GM19035 (cell line): ENCODE measurements at regions not wholly inside any gene's neighbourhood (a gene's known extent, or its start where the extent isn't known, plus 50 kb on each side); places are given as distances from the start of the nearest gene placed in this dataset.
"Not testable (repeated sequence)": the region's sequence is repeated elsewhere in the genome, so short reads cannot be mapped to it uniquely, and the experiment has no call there.

Experiments used
- ATAC-seq: cut with Tn5 transposase; IDR thresholded peaks from one replicate; pipeline ENCODE4 v1.9.1; 2021; ENCODE audit not compliant: unreplicated experiment

DNA sequence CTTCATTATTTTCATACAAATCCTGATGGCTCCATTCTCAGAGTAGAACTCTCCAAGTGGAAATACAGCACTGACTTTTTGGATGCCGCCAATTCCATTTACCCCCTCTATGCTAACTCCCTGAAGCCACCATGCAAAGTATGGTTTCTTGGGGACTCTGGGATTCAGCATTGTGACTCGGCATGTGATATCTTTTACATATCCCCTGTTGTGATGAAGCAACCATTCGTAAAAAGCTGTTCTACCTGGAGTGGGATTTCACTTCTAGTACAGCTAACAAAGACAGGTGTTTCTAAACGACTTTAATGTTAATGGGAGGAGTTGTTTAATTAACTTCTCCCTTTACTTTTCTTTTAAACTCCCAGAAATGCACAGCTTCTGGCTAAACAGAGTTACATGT, 533.5 kb downstream of the RBFOX1 start:
- no peak for ATAC-seq

DNA sequence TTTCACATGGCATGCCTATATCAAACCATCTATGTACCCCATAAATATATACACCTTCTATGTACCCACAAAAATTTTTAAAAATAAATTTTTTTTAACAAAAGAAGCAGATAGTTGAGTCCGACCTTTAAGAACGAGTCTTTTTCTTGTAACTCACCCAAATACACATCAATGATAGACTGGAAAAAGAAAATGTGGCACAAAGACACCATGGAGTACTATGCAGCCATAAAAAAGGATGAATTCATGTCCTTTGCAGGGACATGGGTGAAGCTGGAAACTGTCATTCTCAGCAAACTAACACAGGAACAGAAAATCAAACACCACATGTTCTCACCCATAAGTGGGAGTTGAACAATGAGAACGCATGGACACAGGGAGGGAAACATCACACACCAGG, 532.7 kb downstream of the RBFOX1 start:
- ATAC-seq, result not testable (repeated sequence)

DNA sequence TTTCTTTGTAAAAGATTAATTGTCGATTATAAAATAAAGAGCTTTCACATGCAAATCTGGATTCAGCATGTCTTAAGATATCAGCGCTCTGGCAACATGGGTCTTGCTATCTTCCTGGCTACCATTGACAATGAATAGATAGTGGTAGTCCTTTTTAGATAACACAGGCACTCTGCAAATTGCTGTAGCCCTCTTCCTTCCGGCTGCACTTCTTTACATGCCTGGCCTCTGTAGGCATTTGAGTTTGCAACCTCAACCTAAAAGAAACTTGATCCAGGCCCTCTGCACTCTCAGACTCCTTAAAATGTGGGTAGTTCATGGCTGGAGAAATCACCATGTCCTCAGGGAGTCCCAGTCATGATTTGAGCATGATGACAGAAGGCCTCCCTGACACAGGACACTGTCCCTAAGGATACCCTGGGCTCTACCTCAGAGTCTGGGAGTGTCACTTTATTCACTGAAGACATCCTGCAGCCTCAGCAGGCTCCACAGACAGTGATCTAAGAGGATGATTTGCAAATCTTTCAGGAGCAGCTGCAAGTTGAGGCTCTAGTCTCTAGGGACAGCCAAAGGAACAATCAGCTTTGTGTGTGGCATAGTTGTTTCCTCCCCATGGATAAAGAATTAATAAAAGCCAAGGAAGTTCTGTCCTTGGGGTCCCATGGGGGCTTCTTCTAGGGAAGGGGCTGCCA, 529.4 kb downstream of the RBFOX1 start:
- ATAC-seq, result no peak

DNA sequence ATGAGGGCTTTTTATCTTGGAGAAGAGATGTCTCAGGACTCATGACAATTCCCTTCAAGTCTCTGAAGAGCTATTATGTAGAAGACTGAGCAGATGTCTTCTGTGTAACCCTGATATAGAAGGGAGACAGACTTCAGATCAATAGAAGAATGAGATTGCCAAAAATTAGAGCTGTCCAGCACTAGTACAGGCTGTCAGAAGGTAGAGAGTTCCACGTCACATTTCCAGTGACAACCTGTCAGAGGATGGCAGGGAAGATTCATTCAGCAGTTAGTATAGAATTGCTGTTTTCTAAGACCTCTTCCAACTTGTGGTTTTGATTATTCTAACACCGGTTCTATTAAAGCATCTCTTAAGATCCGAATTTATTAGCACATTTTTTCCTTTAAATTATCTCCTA, 520.6 kb downstream of the RBFOX1 start:
- ATAC-seq, result no peak

DNA sequence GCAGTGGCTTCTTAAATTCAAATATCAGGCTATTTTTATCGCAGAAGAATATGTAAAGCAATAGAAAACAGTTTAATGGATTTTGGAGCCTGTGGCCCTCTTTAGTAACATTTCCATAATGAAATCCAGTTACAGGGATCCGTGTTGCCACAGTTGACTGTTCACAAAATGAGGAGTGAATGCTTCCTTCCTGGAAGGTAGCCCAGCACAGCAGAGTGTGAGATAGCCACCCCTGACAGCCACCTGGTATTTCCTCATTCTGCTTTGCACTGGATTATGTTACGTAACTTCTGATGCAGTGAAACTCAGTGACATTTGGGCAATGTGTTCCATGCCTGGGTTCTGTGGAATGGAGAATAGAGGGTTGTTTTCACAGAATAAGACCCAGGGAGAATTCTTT, 517.2 kb downstream of the RBFOX1 start:
- no peak for ATAC-seq

DNA sequence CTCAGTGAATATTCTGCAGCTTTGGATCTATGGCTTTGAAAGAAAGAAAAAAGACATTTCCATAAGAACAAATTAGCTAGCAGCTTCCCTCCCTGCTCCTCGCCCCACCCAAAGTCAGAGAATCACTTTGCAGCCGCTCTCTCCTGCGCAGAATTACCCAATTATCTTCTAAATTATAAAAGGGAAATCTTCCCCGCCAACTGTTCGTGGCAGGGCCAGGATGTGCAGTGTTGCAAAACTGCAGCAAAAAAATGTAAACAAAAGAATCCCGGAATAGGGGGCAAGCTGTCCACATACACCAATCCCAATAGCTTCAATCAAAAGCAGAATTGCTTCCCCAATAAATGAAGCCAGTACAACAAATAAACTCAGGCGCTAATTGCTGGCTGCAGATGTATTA, 510.6 kb downstream of the RBFOX1 start:
- ATAC-seq, result no peak

DNA sequence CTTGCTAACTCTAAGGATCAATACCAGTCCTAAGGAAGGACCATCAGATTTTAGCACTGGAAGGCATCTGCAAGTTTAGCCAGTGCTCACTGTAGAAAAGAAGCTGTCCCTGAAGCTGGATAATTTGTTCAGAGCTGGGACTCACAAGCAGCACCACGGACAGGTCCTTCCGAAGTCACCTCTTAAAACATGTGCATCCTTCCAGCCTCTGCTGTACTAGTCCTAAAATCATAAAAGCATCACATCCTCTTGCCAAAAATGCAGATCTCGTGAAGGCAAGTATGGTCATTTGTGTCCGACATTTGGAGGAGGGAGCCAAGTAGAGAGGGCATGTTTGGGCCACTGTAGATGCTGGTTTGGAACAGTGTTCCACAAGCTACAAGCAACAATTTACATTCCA, 506.9 kb downstream of the RBFOX1 start:
- ATAC-seq, result no peak

DNA sequence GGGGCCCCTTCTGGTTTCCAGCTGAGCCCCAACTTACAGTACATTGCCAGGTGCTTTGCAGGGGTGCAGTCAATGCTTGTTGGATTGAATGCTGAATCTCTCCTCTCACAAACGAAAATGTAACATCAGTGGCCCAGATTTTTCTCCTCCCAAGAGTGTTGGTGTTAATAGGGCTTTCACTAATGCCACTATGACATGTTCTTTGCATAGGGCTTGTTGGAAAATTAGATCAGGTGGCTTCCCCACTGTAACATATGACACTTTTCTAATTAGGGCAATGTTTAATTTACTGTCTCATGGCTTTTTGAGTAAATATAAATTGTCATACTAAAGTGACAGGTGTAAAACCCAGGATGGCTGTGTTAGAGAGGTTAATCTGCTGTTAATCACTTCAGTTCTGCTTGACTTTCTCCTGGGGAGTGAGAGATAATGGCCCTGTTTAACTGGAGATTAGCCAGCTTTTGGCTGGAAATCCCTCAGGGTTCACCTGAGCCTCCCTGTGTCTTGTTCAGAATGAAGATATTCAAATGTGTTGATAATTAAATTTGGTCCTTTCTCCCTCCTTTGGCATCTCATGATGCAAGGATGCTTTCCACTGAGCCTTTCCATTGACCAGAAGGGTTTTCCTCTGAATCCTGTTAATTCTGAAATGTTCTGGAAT, 502.3 kb downstream of the RBFOX1 start:
- ATAC-seq, result no peak

DNA sequence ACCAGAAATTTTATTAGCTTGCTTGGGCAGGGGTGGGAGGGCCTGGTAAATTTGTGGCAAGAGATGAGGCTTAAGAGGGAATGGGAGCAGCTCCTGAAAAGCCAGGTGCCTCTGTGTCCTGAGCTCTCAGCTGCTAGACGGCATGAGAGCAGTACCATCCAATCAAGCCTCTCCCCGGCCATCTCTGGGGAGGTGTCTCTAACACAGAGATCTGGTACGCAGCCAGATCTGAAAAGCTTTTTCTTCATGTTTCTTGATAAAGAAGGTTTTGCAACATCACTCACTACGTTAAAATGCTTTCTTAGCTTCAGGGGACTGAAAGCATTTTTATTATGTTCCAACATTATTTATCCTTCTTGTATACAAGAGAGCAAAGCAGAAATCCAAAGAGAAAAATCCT, 488.2 kb downstream of the RBFOX1 start:
- no peak for ATAC-seq

DNA sequence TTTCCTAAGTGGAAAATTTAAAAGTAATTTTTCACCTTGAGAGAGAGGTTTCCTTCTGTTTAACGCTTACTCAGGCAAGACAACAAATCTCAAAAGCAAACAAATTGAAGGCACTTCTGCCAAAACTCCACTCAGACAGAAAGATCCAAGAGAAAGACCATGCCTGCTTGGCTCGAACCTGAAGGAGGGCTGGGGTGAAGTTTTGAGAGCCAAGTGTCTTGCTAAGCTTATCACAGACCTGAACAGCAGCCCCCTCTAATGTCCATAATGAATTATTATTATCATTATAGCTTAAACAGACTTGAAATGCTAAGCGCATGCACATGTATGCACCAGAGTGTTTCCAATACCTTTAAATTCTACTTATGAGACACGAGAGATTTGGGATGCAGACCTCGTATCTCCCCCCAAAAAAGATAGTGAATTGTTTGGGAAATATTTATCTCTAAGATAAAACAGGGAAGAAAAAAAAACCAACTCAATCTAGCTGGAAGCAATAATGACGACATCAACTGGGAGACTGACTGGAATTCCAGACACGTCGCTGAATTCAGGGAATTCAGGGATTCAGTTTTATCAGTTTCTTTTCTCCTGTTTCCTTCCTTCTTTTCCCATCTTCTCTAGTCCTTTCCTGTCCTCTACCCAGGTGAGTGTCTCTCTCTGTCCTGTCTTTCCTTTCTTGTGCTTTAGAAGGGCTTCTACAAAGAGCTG, 473.2 kb downstream of the RBFOX1 start:
- no peak for ATAC-seq

DNA sequence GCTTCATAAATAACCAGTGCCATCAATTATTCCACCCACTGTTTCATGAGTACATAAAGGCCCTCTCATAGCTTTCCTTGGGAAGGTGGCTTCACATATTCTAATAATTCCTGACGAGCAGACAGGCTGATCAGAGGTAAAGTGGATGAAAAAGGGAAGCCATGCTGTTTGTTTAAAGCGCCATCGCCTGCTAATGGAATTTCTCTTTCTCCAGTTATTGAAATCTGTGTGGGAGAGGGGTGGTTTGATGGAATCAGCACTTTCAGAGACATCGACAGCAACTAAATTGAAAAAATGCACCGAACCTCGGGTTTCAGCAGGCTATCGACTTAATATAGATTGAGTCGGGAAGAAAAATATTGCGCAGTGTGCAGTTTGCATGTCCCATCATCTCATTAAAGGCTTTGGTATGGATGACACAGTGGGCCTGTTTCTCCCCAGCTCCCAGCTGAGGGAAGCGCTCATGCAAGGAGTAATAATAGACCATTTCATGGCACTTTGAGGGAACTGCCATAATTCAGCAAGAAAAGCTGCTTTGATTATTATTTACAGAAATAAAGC, 472.1 kb downstream of the RBFOX1 start:
- no peak for ATAC-seq

DNA sequence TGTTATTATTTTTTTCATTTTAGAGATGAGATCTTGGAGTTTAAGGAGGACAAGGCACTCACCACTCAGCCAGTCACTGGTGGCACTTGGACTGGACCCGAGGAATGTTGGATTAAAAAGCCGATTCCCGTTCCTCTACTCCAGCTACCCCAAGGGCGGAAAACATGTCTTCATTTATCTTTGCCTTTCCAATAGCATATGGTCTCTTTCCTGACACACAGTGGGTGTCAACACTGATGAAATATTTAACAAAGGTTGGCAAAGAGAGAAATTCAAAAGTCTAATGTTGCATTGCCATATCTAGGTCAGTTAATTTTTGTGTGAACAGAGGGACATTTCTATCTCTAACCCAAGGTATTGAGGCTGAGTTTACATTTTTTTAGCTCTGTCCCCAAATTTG, 459.7 kb downstream of the RBFOX1 start:
- ATAC-seq, result no peak

DNA sequence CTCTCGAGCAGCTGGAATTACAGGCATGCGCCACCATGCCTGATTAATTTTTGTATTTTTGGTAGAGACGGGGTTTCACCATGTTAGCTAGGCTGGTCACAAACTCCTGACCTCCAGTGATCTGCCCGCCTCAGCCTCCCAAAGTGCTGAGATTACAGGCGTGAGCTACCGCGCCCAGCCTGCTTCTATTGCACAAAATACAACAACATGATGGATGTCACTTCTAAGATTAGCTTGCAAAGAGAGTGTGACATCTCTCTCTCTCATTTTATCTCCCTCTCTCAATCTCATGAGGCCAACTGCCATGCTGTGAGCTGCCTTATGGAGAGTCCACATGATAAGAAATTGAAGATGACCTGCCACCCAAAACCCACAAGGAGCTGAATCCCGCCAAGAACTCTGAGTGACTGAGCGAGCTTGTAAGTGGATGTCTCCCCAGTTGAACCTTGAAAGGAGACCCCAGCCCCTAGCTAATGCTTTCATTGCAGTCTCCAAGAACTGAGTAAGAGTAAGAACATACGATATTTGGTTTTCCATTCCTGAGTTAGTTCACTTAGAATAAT, 458.5 kb downstream of the RBFOX1 start:
- no peak for ATAC-seq

DNA sequence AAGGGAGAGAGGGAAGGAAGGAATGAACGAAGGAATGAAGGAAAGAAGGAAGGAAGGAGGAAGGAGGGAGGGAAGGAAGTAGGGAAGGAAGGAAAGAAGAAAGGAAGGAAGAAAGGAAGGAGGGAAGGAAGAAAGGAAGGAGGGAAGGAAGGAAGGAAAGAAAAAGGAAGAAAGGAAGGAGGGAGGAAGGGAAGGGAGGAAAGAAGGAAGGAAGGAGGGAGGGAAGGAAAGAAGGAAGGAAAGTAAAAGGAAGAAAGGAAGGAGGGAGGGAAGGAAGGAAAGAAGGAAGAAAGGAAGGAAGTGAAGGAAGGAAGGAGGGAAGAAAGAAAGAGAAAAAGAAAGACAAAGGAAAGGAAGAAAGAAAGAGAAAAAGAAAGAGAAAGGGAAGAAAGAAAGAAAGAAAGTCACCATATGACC, 442.4 kb downstream of the RBFOX1 start:
- ATAC-seq, result no peak

DNA sequence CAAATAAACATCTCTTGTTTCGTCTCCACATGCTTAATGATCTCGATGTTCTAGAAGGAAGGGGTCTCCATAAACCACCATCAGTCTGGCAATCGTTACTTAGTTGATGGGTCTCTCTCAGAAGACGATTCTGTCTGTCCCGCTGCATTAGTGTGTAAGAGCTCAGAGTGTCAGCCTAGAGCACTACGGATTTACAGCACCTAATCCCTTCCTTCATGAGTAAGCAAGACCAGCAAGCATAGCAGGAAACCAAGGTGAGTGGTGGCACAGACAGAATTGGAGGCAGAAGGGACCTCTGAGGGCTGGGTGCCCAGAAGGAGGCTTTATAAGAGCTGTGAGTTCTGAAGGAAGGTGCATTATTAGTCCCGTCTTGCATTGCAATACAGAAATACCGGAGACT, 440.1 kb downstream of the RBFOX1 start:
- no peak for ATAC-seq

DNA sequence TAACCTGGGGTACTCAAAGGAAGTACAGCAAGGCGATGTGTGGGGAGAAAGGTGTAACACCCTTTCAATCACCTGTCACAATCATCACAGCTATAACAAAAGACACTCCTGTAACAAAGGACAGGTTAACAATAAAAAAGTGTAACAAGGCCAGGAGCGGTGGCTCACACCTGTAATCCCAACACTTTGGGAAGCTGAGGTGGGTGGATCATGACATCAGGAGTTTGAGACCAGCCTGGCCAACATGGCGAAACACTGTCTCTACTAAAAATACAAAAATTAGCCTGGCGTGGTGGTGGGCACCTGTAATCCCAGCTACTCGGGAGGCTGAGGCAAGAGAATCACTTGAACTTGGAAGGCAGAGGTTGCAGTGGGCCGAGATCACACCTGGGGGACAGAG, 436.4 kb downstream of the RBFOX1 start:
- not testable (repeated sequence) for ATAC-seq

DNA sequence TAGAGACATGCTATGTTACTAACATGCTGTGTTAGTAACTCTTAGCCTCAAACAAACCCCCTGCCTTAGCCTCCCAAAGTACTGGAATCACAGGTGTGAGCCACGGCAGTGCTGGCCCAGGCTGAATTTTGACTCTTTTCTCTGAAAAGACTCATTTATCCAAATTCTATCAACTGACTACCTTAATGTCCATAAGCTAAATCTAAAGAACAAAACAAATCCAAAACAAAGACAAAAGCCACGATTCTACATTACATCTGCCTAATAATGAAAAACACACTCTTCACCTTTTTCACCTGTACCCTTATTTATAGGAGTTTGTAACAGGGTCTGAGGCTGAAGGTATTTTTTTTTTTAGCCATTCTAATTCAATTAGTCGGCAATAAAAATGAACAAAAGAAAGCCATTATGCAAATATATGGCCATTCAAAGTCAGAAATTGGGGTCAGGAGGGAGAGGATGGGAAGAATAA, 432.5 kb downstream of the RBFOX1 start:
- no peak for ATAC-seq

DNA sequence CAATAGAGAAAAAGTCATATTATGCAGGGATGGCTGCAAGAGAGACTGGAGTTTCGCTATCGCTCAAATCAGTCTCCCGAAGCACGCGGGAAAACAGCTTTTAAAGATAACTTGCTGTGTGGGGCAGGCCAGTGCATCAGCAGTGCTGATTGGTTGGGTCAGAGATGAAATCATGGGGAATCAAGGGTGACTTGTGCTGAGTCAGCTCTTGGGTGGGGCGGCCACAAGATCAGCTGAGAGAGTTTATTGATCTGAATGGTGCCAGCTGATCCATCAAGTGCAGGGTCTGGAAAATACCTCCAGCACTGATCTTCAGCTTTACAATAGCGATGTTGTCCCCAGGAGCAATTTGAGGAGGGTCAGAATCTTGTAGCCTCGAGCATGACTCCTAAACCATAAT, 430.5 kb downstream of the RBFOX1 start:
- ATAC-seq, result no peak
